AG10803 (cell line): ENCODE measurements at regions not wholly inside any gene's neighbourhood (a gene's known extent, or its start where the extent isn't known, plus 50 kb on each side); places are given as distances from the start of the nearest gene placed in this dataset.

Experiments used
- DNase-seq: peaks from one replicate; pipeline ENCODE4 v3.0.0; 2010; ENCODE audit warnings: low read depth
- H3K4me3 ChIP-seq: 2 replicates; pipeline ENCODE4 v1.5.1; 2011; ENCODE audit warnings: mild to moderate bottlenecking, low read length, control low read depth
- TF ChIP-seq, protein P1 (sequence below): conservative IDR thresholded peaks from 2 replicates; pipeline ENCODE4 v1.5.1; 2011; ENCODE audit warnings: mild to moderate bottlenecking, low read length, control low read depth, inconsistent platforms

DNA sequence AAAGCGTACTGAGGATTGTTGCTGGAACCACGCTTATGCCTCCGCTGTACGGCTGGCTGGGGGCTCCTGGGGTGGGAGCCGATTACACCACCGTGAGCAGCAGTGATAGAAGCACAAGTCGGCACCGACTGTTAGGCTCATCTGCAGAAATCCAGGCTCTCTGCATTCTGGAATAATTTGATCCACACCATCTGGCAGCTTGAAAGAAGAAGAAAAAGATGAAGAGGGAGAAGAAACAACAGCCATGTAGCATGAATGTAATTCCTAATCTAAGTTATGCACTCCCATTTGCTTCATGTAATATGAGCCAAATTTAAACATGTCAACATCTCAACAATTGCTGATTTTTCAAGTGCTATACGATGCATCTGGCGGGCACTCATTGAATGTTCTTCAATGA is 84.6 kb upstream of the DHX15 start:
- DNase-seq: no peak
- H3K4me3 ChIP-seq: no peak overlapping the region
- TF ChIP-seq, protein P1, sequence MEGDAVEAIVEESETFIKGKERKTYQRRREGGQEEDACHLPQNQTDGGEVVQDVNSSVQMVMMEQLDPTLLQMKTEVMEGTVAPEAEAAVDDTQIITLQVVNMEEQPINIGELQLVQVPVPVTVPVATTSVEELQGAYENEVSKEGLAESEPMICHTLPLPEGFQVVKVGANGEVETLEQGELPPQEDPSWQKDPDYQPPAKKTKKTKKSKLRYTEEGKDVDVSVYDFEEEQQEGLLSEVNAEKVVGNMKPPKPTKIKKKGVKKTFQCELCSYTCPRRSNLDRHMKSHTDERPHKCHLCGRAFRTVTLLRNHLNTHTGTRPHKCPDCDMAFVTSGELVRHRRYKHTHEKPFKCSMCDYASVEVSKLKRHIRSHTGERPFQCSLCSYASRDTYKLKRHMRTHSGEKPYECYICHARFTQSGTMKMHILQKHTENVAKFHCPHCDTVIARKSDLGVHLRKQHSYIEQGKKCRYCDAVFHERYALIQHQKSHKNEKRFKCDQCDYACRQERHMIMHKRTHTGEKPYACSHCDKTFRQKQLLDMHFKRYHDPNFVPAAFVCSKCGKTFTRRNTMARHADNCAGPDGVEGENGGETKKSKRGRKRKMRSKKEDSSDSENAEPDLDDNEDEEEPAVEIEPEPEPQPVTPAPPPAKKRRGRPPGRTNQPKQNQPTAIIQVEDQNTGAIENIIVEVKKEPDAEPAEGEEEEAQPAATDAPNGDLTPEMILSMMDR: no peak

DNA sequence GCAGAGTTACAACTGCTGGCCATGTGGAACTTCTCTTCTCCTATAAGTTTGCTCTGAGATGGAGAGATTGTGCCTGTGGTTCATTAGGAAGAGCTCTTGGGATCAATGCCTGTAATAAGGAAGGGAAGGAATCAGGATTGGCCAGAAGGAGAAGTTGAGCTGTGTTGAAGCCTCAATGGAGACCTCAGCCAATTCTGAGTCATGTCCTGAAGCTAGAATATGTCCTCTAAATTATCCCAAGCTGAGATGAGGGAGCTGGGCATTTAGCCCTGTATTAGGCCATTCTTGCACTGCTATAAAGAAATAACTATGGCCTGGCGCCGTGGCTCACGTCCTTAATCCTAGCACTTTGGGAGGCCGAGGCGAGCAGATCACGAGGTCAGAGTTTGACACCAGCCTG is 85.4 kb upstream of the DHX15 start:
- no peak overlapping the region for H3K4me3 ChIP-seq
- no peak for DNase-seq
- TF ChIP-seq, protein P1: no peak

DNA sequence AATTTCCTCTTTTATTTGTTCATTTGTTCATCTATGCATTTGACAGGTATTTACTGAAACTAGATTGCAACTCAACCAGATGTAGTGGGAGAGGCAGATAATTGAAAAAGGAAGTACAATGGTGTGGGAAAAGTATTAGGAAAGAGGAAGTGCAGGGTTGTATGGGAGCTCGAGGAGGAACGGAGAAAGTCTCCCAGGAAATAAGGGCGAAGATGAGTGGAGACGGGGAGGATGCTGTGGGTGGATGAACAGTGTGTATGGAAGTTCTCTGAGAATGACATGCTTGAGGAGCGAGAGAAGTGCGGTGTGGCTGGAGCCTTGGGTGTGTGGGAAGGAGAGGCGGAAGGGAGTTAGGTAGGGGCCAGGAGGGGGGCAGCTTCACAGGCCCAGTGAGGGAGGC is 87.5 kb upstream of the DHX15 start:
- TF ChIP-seq, protein P1: no peak
- H3K4me3 ChIP-seq: no peak overlapping the region
- no peak for DNase-seq

DNA sequence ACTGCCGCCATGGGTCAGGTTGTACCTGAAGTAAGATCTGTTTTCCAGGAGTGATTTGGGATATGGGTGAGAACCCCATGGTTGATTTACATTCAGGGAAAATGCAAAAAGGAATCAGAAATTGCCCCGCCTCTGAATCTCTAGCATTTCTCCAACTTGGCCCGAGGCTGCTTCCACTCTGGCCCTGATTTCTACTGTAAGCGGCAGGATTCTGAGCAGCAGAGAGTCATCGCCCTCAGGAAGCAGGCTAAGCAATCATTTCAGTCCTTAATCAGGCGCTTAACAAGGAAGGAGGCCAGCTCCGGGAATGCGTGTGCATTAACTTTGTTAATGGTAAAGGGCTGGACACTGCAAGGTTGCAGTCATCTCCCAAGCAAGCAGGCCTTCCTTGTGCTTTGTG is 88.5 kb upstream of the DHX15 start:
- TF ChIP-seq, protein P1: no peak
- no peak overlapping the region for H3K4me3 ChIP-seq
- no peak for DNase-seq

GRCh38 chr4:24674279-24674678 is 89.9 kb upstream of the DHX15 start:
- TF ChIP-seq, protein P1: no peak
- no peak overlapping the region for H3K4me3 ChIP-seq
- DNase-seq: no peak

GRCh38 chr4:24675721-24676389 is 91.5 kb upstream of the DHX15 start:
- TF ChIP-seq, protein P1: no peak
- no peak for DNase-seq
- H3K4me3 ChIP-seq: no peak overlapping the region

DNA sequence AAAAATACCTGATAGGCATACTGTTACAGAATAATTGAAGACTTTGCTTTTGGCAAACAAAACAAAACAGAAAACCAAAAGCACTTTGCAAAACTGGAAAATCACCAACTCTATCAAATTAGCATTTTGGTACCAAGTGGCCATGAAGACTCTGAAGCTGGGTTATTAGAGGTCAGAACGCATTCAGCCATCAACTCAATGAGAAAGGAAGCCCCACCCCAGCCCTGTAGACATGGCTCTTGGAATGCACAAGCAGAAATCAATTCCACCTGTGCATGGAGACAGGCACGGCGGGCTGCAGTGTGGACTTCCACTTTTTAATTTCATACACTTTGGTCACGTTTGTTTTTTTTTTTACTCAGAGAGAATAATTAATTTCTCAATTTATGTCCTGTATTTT is 93.6 kb upstream of the DHX15 start:
- TF ChIP-seq, protein P1: no peak
- H3K4me3 ChIP-seq: no peak overlapping the region
- DNase-seq: no peak
